Mesenchymal stem cell (in vitro differentiated cells and primary cell): ENCODE measurements at regions not wholly inside any gene's neighbourhood (a gene's known extent, or its start where the extent isn't known, plus 50 kb on each side); places are given as distances from the start of the nearest gene placed in this dataset.
"Not testable (repeated sequence)": the region's sequence is repeated elsewhere in the genome, so short reads cannot be mapped to it uniquely, and the experiment has no call there.

ENCODE experiments used
- DNase-seq: peaks from one replicate; pipeline ENCODE4 v3.0.0-alpha.2; 2013
- H2AFZ ChIP-seq: one replicate; pipeline ENCODE4 v1.6.1; 2013; ENCODE audit warnings: low read depth, mild to moderate bottlenecking, control low read depth, inconsistent platforms, low read length, moderate library complexity
- H2AK5ac ChIP-seq: 2 replicates; pipeline ENCODE4 v1.6.1; 2013; ENCODE audit warnings: low read length, moderate library complexity, mild to moderate bottlenecking, inconsistent platforms; ENCODE audit not compliant: severe bottlenecking
- H2BK120ac ChIP-seq: one replicate; pipeline ENCODE4 v1.6.1; 2013; ENCODE audit warnings: low read depth, mild to moderate bottlenecking, inconsistent platforms, low read length, moderate library complexity
- H2BK12ac ChIP-seq, 2 experiments: one replicate each; pipeline ENCODE4 v1.6.1; 2013; ENCODE audit warnings: inconsistent platforms in 2 of 2, low read length in 2 of 2, mild to moderate bottlenecking in 2 of 2, moderate library complexity in 2 of 2, control low read depth in 1 of 2
- H2BK15ac ChIP-seq: one replicate; pipeline ENCODE4 v1.6.1; 2013; ENCODE audit warnings: mild to moderate bottlenecking, low read depth, inconsistent platforms; ENCODE audit not compliant: poor library complexity, severe bottlenecking
- H2BK5ac ChIP-seq: 2 replicates; pipeline ENCODE4 v1.6.1; 2013; ENCODE audit warnings: low read depth, mild to moderate bottlenecking, low read length, control low read depth, inconsistent platforms; ENCODE audit not compliant: poor library complexity, severe bottlenecking
- H3K14ac ChIP-seq, 2 experiments: one replicate each; pipeline ENCODE4 v1.6.1; 2013; ENCODE audit warnings: inconsistent platforms in 2 of 2, low read length in 2 of 2, control low read depth in 1 of 2, mild to moderate bottlenecking in 1 of 2, moderate library complexity in 1 of 2
- H3K18ac ChIP-seq, 2 experiments: one replicate each; pipeline ENCODE4 v1.6.1; 2013; ENCODE audit warnings: inconsistent platforms in 2 of 2, low read length in 2 of 2, control low read depth in 1 of 2, low read depth in 1 of 2, mild to moderate bottlenecking in 1 of 2
- H3K23ac ChIP-seq, 2 experiments: one replicate each; pipeline ENCODE4 v1.6.1; 2013; ENCODE audit warnings: inconsistent platforms in 2 of 2, low read length in 2 of 2, mild to moderate bottlenecking in 2 of 2, moderate library complexity in 2 of 2, control low read depth in 1 of 2
- H3K27ac ChIP-seq: 2 replicates; pipeline ENCODE4 v1.5.1; 2013; ENCODE audit warnings: mild to moderate bottlenecking, moderate library complexity, low read length, control low read depth, inconsistent platforms; ENCODE audit not compliant: poor library complexity, severe bottlenecking
- H3K27me3 ChIP-seq, 2 experiments: 2 replicates each; pipeline versions ENCODE4 v1.6.1 to v1.7.0; 2013; ENCODE audit warnings: low read length in 2 of 2, mild to moderate bottlenecking in 2 of 2, moderate library complexity in 2 of 2, control low read depth in 1 of 2, inconsistent platforms in 1 of 2; ENCODE audit not compliant: control insufficient read depth in 1 of 2, insufficient read depth in 1 of 2
- H3K36me3 ChIP-seq, 2 experiments: 2 replicates each; pipeline versions ENCODE4 v1.6.1 to v1.7.0; 2013; ENCODE audit warnings: low read length in 2 of 2, control low read depth in 1 of 2, inconsistent platforms in 1 of 2, low read depth in 1 of 2, mild to moderate bottlenecking in 1 of 2; ENCODE audit not compliant: insufficient read depth in 2 of 2, control insufficient read depth in 1 of 2
- H3K4ac ChIP-seq, 2 experiments: one replicate each; pipeline ENCODE4 v1.6.1; 2013; ENCODE audit warnings: inconsistent platforms in 2 of 2, low read length in 2 of 2, mild to moderate bottlenecking in 2 of 2, moderate library complexity in 2 of 2, control low read depth in 1 of 2, low read depth in 1 of 2
- H3K4me1 ChIP-seq: 2 replicates; pipeline ENCODE4 v1.6.1; 2013; ENCODE audit warnings: low read depth, low read length, control low read depth; ENCODE audit not compliant: control insufficient read depth, insufficient read depth
- H3K4me2 ChIP-seq: 2 replicates; pipeline ENCODE4 v1.6.1; 2013; ENCODE audit warnings: low read length, mild to moderate bottlenecking, inconsistent platforms; ENCODE audit not compliant: poor library complexity, severe bottlenecking
- H3K4me3 ChIP-seq, 2 experiments: 2 replicates each; pipeline versions ENCODE4 v1.5.1 to v1.7.0; 2013; ENCODE audit warnings: low read length in 2 of 2, mild to moderate bottlenecking in 2 of 2, control low read depth in 1 of 2, low read depth in 1 of 2; ENCODE audit not compliant: insufficient read depth in 1 of 2
- H3K79me1 ChIP-seq: replicated peaks from 2 replicates; pipeline ENCODE4 v1.6.1; 2013; ENCODE audit warnings: mild to moderate bottlenecking, control low read depth, low read length, inconsistent platforms; ENCODE audit not compliant: poor library complexity, severe bottlenecking
- H3K9ac ChIP-seq: 2 replicates; pipeline ENCODE4 v1.7.0; 2013; ENCODE audit warnings: mild to moderate bottlenecking, low read length, moderate library complexity
- H3K9me3 ChIP-seq: 2 replicates; pipeline ENCODE4 v1.7.0; 2013; ENCODE audit warnings: mild to moderate bottlenecking, low read length; ENCODE audit not compliant: control insufficient read depth
- H4K8ac ChIP-seq: one replicate; pipeline ENCODE4 v1.6.1; 2013; ENCODE audit warnings: inconsistent platforms, mild to moderate bottlenecking, low read length, moderate library complexity
- H4K91ac ChIP-seq: one replicate; pipeline ENCODE4 v1.6.1; 2013; ENCODE audit warnings: mild to moderate bottlenecking, low read length, inconsistent platforms
- WGBS: methylation state at CpG from one replicate; pipeline ENCODE4 v1.1.7; 2013; ENCODE audit warnings: mixed read lengths; 5-methylcytosine and 5-hydroxymethylcytosine counted together

DNA sequence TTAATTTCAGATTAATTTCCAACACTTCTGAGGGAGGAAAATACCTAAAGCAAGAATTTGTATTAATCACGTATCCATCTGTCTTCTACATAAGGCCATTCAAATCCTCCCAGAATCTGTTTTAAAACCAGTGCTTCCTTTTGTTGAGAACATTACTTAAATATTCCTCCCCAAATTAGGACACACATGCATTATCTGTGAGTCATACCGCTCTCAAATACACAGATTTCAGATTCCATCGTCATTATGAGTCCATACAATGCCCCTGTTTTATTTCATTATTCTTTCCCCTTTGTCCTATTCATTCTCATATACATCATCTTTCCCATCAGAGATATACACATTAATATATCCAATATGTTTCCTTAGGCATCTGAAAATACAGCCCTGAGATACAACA lies 57.3 kb upstream of the PRSS12 start:
- Histone ChIP-seq H2BK120ac (no peak overlapping the region), H3K27me3 (no peaks in the 10 kb centered on the region), H3K27ac (no peak overlapping the region), H4K91ac (no peak overlapping the region), H3K18ac (no peak overlapping the region), H2BK15ac (no peak overlapping the region), H3K14ac (no peak overlapping the region), H3K36me3 (no peaks in the 10 kb centered on the region), H3K23ac (no peak overlapping the region), H3K4me1 (no peaks in the 10 kb centered on the region), H2BK12ac (no peak overlapping the region), H2AFZ (no peak overlapping the region), H3K9ac (no peak overlapping the region), H2AK5ac (no peak overlapping the region), H4K8ac (no peak overlapping the region), H2BK5ac (no peak overlapping the region), H3K4ac (no peak overlapping the region), H3K4me2 (no peak overlapping the region), H3K79me1 (no peaks in the 10 kb centered on the region), H3K9me3 (no peaks in the 10 kb centered on the region), H3K4me3 (no peak overlapping the region)
- peak; percentile 47 for DNase-seq
- 14% methylated on average over 3 of the region's 3 CpGs for WGBS

DNA sequence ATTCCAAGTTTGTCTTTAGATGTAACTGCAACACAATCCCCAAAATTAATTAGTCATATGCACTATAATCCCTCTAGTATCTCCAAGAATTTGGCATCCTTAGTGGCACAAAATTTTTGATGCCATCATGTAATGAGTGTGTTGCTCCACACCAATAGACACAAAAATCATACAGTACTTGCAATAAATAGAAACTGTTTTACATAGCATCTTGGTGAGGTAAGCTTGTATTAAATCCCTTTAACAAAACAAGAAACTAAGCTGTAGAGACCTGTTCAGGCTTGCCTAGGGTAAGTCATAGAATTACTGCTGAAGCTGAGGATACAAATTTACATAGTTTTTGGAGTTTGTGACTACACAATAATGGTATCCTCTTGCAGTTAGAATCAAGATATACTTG lies 64.5 kb upstream of the PRSS12 start:
- no peak overlapping the region for H3K4me3 ChIP-seq
- H3K9me3 ChIP-seq = no peaks in the 10 kb centered on the region
- H2BK5ac ChIP-seq = no peak overlapping the region
- H2BK12ac ChIP-seq = no peak overlapping the region
- no peak overlapping the region for H3K4ac ChIP-seq
- no peak overlapping the region for H3K4me2 ChIP-seq
- no peaks in the 10 kb centered on the region for H3K79me1 ChIP-seq
- H3K27me3 ChIP-seq = no peaks in the 10 kb centered on the region
- no peak overlapping the region for H3K23ac ChIP-seq
- no peak overlapping the region for H3K27ac ChIP-seq
- no peak overlapping the region for H2AFZ ChIP-seq
- no peak overlapping the region for H2BK120ac ChIP-seq
- no peak overlapping the region for H4K8ac ChIP-seq
- peaks cover 1% of the 10 kb centered on the region for H3K4me1 ChIP-seq
- H4K91ac ChIP-seq = no peak overlapping the region
- no peak overlapping the region for H2BK15ac ChIP-seq
- peak overlapping the region; percentile 65 for H3K9ac ChIP-seq
- no peak for DNase-seq
- no peaks in the 10 kb centered on the region for H3K36me3 ChIP-seq
- H3K18ac ChIP-seq = no peak overlapping the region
- H3K14ac ChIP-seq = no peak overlapping the region
- H2AK5ac ChIP-seq = no peak overlapping the region

DNA sequence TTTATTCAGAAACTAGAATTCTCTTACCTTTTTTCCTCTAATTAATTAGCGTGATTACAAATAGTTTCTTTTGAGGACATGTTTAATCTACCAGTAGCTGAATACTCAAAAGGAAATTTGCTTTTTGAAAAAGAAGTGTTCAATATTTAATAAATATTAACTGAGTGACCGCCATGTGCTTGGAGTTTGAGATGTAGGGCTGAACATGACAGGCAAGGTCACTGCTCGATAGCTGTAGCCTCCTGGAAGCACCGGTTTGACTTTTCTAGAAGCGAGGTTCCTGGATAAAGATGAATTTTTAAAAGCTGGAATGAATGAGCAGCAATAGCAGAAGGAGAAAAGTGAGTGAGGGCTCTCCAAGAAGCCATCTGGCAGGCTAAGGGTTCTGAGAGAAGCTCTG lies 65.0 kb upstream of the PRSS12 start:
- H3K4me3 ChIP-seq, H3K9me3 ChIP-seq, H2BK120ac ChIP-seq, H3K18ac ChIP-seq, H3K23ac ChIP-seq, H3K27ac ChIP-seq, H2AFZ ChIP-seq, H3K36me3 ChIP-seq, H2BK12ac ChIP-seq, H4K8ac ChIP-seq, H4K91ac ChIP-seq, H2BK15ac ChIP-seq, H3K4ac ChIP-seq, H3K79me1 ChIP-seq, H2BK5ac ChIP-seq, H2AK5ac ChIP-seq, H3K14ac ChIP-seq, DNase-seq, H3K4me1 ChIP-seq, H3K27me3 ChIP-seq, H3K4me2 ChIP-seq: not testable (repeated sequence)
- peak overlapping the region; percentile 65 for H3K9ac ChIP-seq
- 91% methylated on average over 4 of the region's 5 CpGs for WGBS

DNA sequence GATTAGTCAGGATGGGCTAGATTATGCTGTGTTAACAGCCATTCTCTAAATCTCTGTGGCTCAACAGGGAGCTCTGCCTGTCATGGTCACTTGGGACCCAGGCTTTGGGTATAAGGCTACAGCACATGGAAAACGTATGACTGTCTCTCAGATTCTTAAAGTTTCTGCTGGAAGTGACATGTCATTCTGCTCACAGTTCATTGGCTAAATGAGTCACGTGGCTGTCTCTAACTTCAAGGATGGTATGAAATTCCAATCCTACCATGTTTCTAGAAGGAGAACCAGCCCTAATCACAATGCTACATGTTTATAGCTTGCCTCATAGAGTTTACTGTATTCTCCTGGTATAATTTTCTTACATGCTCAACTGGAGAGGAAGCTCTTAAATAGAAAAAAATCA lies 65.6 kb upstream of the PRSS12 start:
- not testable (repeated sequence) for H3K18ac ChIP-seq, H3K79me1 ChIP-seq, H3K4me2 ChIP-seq, H3K4ac ChIP-seq, H2BK120ac ChIP-seq, H3K9me3 ChIP-seq, H3K27me3 ChIP-seq, H4K8ac ChIP-seq, DNase-seq, H3K9ac ChIP-seq, H3K36me3 ChIP-seq, H2BK12ac ChIP-seq, H2AK5ac ChIP-seq, H4K91ac ChIP-seq, H3K23ac ChIP-seq, H3K4me1 ChIP-seq, H3K14ac ChIP-seq, H2AFZ ChIP-seq, H3K27ac ChIP-seq, H2BK5ac ChIP-seq, H2BK15ac ChIP-seq, H3K4me3 ChIP-seq
- 98% methylated on average over 2 of the region's 2 CpGs for WGBS
